IgD-negative memory B cell (primary cell): ENCODE measurements at regions not wholly inside any gene's neighbourhood (a gene's known extent, or its start where the extent isn't known, plus 50 kb on each side); places are given as distances from the start of the nearest gene placed in this dataset.

Source experiments
- H3K27ac Mint-ChIP-seq, 3 donors: one replicate each; pipeline ENCODE4 v1.8.0; 2020 to 2022; ENCODE audit warnings: mild to moderate bottlenecking in 3 of 3, mixed read lengths in 3 of 3, moderate library complexity in 1 of 3
- H3K27me3 Mint-ChIP-seq: one replicate; pipeline ENCODE4 v1.8.0; 2021; ENCODE audit warnings: mixed read lengths
- H3K36me3 Mint-ChIP-seq: one replicate; pipeline ENCODE4 v1.8.0; 2020; ENCODE audit warnings: mild to moderate bottlenecking, mixed read lengths
- H3K4me1 Mint-ChIP-seq, 3 donors: one replicate each; pipeline ENCODE4 v1.8.0; 2020 to 2022; ENCODE audit warnings: mixed read lengths in 3 of 3, mild to moderate bottlenecking in 1 of 3
- H3K4me3 Mint-ChIP-seq, 4 donors: one replicate each; pipeline ENCODE4 v1.8.0; 2020 to 2022; ENCODE audit warnings: mild to moderate bottlenecking in 4 of 4, mixed read lengths in 4 of 4, moderate library complexity in 3 of 4
- H3K9me3 Mint-ChIP-seq, 3 donors: one replicate each; pipeline ENCODE4 v1.8.0; 2020 to 2021; ENCODE audit warnings: mixed read lengths in 3 of 3, mild to moderate bottlenecking in 1 of 3

- Mint-ChIP-seq H3K27me3 (no peaks in the 10 kb centered on the region), H3K9me3 (peaks cover 0 to 11% (median 2%) of the 10 kb centered on the region in 3 donors), H3K4me1 (no peaks in the 10 kb centered on the region), H3K4me3 (no peak overlapping the region), H3K27ac (no peak overlapping the region), H3K36me3 (peaks cover 3% of the 10 kb centered on the region)
Measured at GRCh38 chr4:174438711-174439110, 83.6 kb downstream of the HPGD start.

DNA sequence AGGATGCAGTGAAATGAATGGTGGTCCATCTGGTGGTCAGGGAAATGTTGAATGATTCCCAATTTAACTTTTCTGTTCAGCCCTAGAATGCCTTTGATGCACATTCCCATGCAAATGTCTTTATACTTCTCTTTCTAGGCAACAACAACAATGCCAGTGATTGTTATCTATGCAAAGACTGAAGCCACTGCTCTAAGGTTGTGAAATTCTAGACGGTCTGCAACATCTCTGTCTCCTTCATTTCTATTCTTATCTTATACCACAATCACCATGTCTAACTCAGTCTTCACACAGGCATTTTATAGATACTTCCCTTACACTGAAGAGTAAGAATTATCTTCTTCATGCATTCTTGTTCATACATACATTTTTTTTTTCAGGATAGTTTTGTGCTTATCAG lies 84.5 kb downstream of the HPGD start:
- H3K4me3 Mint-ChIP-seq: no peak overlapping the region
- no peak overlapping the region for H3K27ac Mint-ChIP-seq
- peaks cover 0 to 11% (median 2%) of the 10 kb centered on the region in 3 donors for H3K9me3 Mint-ChIP-seq
- H3K4me1 Mint-ChIP-seq: no peaks in the 10 kb centered on the region
- no peaks in the 10 kb centered on the region for H3K27me3 Mint-ChIP-seq
- H3K36me3 Mint-ChIP-seq: peaks cover 3% of the 10 kb centered on the region

DNA sequence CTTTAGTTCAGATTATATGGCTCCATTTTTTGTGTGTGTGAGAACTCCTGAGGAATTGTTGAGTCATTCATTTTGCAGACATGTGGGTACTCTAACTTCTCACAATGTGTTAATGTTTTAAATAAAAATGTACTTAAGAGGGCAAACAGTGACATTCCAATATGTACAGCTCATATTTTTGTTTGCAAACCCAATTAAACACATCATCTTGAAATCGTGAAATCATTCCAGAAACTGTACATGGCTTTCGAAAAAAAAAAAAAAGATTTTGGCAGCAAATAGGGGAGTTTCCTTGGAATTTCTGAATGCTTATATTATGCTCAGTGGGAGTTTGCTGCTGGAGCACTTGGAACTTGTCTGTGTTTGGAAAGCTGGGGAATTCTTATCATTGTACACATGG lies 85.0 kb downstream of the HPGD start:
- Mint-ChIP-seq H3K4me1 (no peaks in the 10 kb centered on the region), H3K9me3 (peaks cover 0 to 9% (median 2%) of the 10 kb centered on the region in 3 donors), H3K27ac (no peak overlapping the region), H3K4me3 (no peak overlapping the region), H3K27me3 (no peaks in the 10 kb centered on the region), H3K36me3 (peaks cover 3% of the 10 kb centered on the region)

GRCh38 chr4:174436377-174436776 lies 85.9 kb downstream of the HPGD start:
- Mint-ChIP-seq H3K27ac (no peak overlapping the region), H3K36me3 (peaks cover 3% of the 10 kb centered on the region), H3K4me3 (no peak overlapping the region), H3K27me3 (no peaks in the 10 kb centered on the region), H3K4me1 (no peaks in the 10 kb centered on the region), H3K9me3 (peaks cover 0 to 6% (median 2%) of the 10 kb centered on the region in 3 donors)

GRCh38 chr4:174435974-174436373 lies 86.3 kb downstream of the HPGD start:
- peaks cover 3% of the 10 kb centered on the region for H3K36me3 Mint-ChIP-seq
- no peak overlapping the region for H3K4me3 Mint-ChIP-seq
- no peaks in the 10 kb centered on the region for H3K27me3 Mint-ChIP-seq
- H3K9me3 Mint-ChIP-seq: peaks cover 0 to 3% (median 0%) of the 10 kb centered on the region in 3 donors
- no peaks in the 10 kb centered on the region for H3K4me1 Mint-ChIP-seq
- H3K27ac Mint-ChIP-seq: no peak overlapping the region

DNA sequence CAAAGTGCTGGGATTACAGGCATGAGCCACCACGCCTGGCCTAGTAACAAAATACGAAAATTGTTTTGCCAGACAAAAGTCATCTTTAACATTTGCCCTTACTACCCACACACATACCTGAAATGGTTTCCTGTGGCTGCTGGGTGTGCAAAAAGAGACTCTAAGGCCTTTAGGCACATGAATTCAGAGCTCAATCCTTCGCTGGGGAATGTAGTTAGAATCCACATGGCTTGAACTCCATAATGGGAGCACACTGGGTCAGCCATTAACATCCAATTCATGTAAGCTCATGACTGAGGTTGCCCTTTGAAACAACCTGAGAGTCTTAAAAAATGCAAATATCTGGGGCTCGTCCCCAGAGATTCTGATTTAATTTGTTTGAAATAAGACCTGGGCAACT lies 87.8 kb downstream of the HPGD start:
- Mint-ChIP-seq H3K36me3 (peaks cover 3% of the 10 kb centered on the region), H3K27ac (no peak overlapping the region), H3K4me1 (no peaks in the 10 kb centered on the region), H3K27me3 (no peaks in the 10 kb centered on the region), H3K4me3 (no peak overlapping the region), H3K9me3 (no peaks in the 10 kb centered on the region)

DNA sequence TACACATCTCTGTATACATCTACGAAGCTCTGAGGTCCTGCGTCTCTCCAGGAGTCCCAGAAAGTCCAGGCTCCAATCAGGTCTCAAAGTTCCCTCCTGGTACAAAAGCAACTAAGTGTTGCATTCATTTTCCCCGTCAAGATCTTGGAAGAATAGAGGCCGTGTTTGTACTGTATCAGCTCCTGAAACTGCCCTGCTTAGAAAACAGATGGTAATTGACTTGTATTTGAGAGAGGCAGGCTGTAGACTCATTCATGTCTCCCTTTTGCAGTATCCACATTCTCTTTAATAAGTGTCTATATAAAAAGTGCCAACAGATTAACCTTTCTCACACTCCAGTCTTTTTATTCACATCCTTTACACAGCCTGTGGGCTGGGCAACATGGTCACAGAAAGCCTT lies 91.7 kb downstream of the HPGD start:
- Mint-ChIP-seq H3K36me3 (no peaks in the 10 kb centered on the region), H3K27me3 (no peaks in the 10 kb centered on the region), H3K27ac (no peak overlapping the region), H3K4me3 (no peak overlapping the region), H3K9me3 (peaks cover 0 to 2% (median 0%) of the 10 kb centered on the region in 3 donors), H3K4me1 (no peaks in the 10 kb centered on the region)

- H3K4me1 Mint-ChIP-seq: no peaks in the 10 kb centered on the region
- H3K36me3 Mint-ChIP-seq: no peaks in the 10 kb centered on the region
Measured at GRCh38 chr4:174429701-174430410, 92.4 kb downstream of the HPGD start.

DNA sequence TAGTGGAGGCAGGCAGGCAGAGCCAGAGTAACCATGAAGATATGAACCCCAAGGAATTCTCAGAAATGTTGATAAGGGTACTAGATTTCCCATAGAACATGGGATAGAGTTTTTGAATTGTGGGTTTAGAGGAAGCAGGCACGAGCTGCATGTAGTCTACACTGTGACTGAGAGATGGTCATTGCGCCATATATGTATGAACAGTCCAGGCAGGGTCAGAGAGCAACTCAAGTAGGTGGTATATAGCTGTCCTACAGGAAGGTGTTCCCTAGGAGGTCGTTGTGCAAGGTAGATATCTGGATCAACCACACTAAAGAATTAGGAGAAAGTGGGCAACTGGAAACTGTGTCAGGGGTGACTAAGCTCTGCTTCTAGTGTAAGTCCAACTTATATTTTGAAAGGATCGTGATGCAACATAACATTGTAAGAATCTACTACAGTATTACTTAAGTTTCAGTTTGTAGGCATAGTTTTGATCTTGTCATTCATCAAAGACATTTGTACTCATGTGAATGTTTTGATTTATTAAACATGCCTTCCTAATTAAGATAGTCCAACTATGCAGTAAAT lies 94.6 kb downstream of the HPGD start:
- H3K4me1 Mint-ChIP-seq: peaks cover 2 to 10% (median 6%) of the 10 kb centered on the region in 3 donors

More at GRCh38 chr4:174429701-174430410, 92.4 kb downstream of the HPGD start:
- Mint-ChIP-seq H3K9me3 (peaks cover 0 to 2% (median 0%) of the 10 kb centered on the region in 3 donors), H3K4me3 (no peak overlapping the region), H3K27me3 (no peaks in the 10 kb centered on the region), H3K27ac (no peak overlapping the region)

DNA sequence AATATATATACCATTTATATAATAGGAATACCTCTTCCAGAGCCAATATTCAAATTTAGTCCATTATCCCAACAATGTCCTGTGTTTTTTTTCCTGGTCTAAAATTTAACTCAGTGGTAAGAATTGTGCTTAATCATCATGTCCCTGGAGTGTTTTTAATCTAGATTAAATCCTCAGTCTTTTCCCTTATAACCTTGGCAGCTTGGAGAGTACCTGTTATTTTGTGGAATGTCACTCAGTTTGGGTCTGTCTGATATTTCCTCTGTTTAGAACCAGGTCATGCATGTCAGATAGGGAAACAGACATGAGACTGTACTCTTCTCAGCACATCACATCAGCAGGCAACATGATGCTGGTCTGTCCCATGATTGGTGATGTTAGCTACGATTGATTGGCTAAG lies 96.6 kb downstream of the HPGD start:
- H3K36me3 Mint-ChIP-seq: peaks cover 2% of the 10 kb centered on the region
- H3K27me3 Mint-ChIP-seq: peaks cover 2% of the 10 kb centered on the region
- peaks cover 0 to 2% (median 0%) of the 10 kb centered on the region in 3 donors for H3K9me3 Mint-ChIP-seq
- no peak overlapping the region for H3K27ac Mint-ChIP-seq
- H3K4me1 Mint-ChIP-seq: peaks cover 2 to 10% (median 6%) of the 10 kb centered on the region in 3 donors
- H3K4me3 Mint-ChIP-seq: no peak overlapping the region

More for the DNA sequence above, 94.6 kb downstream of the HPGD start:
- Mint-ChIP-seq H3K27me3 (peaks cover 2% of the 10 kb centered on the region), H3K4me3 (no peak overlapping the region), H3K9me3 (peaks cover 0 to 2% (median 0%) of the 10 kb centered on the region in 3 donors), H3K36me3 (no peaks in the 10 kb centered on the region), H3K27ac (no peak overlapping the region)

DNA sequence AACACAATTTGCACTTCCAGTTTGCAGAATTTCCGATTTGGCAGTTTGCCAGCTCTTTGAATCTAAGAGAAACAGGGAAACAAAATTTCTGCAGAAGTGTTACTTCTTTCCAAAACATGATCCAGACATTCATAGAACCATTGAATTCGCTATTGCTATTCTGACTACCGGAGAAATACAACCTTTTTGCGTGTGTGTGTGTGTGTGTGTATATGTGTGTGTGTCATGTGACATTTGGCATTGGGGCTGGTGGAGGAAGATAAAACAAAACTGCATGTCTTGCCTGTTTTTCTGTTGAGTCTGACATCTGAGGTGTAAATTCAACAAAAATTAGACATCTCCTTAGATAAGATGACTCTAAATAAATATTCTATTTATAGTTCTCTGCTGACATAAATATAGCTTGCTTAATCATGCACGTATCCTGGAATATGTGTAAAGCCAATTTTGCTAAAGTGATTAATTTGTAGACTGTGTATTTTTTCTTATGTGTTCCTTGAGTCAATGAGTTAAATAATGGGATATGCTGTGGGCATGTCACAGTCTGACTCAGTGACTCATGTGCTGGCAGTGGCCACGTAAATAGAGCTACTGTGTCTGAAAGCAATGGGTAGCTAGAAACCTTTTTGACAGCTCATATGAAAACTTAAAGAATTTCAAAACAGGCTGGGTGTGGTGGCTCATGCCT lies 98.9 kb downstream of the HPGD start:
- Mint-ChIP-seq H3K4me1 (peaks cover 5 to 17% (median 13%) of the 10 kb centered on the region in 3 donors), H3K27me3 (peaks cover 6% of the 10 kb centered on the region), H3K9me3 (peaks cover 0 to 2% (median 0%) of the 10 kb centered on the region in 3 donors), H3K36me3 (peaks cover 2% of the 10 kb centered on the region), H3K27ac (no peak overlapping the region), H3K4me3 (peak overlapping the region in 2 of 4 donors; percentile 69 to 70)

- Mint-ChIP-seq H3K36me3 (peaks cover 2% of the 10 kb centered on the region), H3K27ac (no peak overlapping the region), H3K4me3 (peak overlapping the region in 1 of 4 donors; percentile 70)
Measured at GRCh38 chr4:174422893-174423256, 99.4 kb downstream of the HPGD start.

GRCh38 chr4:174420316-174420715 lies 102.0 kb downstream of the HPGD start:
- Mint-ChIP-seq H3K27me3 (peaks cover 6% of the 10 kb centered on the region), H3K9me3 (peaks cover 0 to 4% (median 2%) of the 10 kb centered on the region in 3 donors), H3K4me3 (no peak overlapping the region), H3K4me1 (peaks cover 5 to 17% (median 13%) of the 10 kb centered on the region in 3 donors), H3K36me3 (peaks cover 2% of the 10 kb centered on the region), H3K27ac (peak overlapping the region in 2 of 3 donors; percentile 50 to 70)

More at GRCh38 chr4:174422893-174423256, 99.4 kb downstream of the HPGD start:
- peaks cover 5 to 17% (median 13%) of the 10 kb centered on the region in 3 donors for H3K4me1 Mint-ChIP-seq
- peaks cover 6% of the 10 kb centered on the region for H3K27me3 Mint-ChIP-seq
- H3K9me3 Mint-ChIP-seq: peaks cover 0 to 2% (median 0%) of the 10 kb centered on the region in 3 donors

GRCh38 chr4:174418640-174419212 lies 103.6 kb downstream of the HPGD start:
- Mint-ChIP-seq H3K9me3 (peaks cover 0 to 4% (median 4%) of the 10 kb centered on the region in 3 donors), H3K36me3 (peaks cover 2% of the 10 kb centered on the region), H3K4me1 (peaks cover 5 to 17% (median 13%) of the 10 kb centered on the region in 3 donors), H3K4me3 (no peak overlapping the region), H3K27ac (no peak overlapping the region), H3K27me3 (peaks cover 6% of the 10 kb centered on the region)
